Activated T-helper 17 cell treated with anti-CD3 and anti-CD28 coated beads, Interleukin-2, amount 50 U/mL, for 72 hours (primary cell): ENCODE measurements at regions not wholly inside any gene's neighbourhood (a gene's known extent, or its start where the extent isn't known, plus 50 kb on each side); places are given as distances from the start of the nearest gene placed in this dataset.

Experiments used
- ATAC-seq: fragments of 150-1000 bp; cut with Tn5 transposase; replicated peaks from 2 replicates; pipeline ENCODE4 v1.10.0; 2021; ENCODE audit warnings: mild to moderate bottlenecking, moderate library complexity
- H3K27ac Mint-ChIP-seq: one replicate; pipeline ENCODE4 v1.8.0; 2022; ENCODE audit warnings: mixed read lengths
- H3K27me3 Mint-ChIP-seq: one replicate; pipeline ENCODE4 v1.8.0; 2022; ENCODE audit warnings: mixed read lengths
- H3K36me3 Mint-ChIP-seq: one replicate; pipeline ENCODE4 v1.8.0; 2022; ENCODE audit warnings: low read depth, mild to moderate bottlenecking, mixed read lengths
- H3K4me1 Mint-ChIP-seq: one replicate; pipeline ENCODE4 v1.8.0; 2022; ENCODE audit warnings: mixed read lengths
- H3K4me3 Mint-ChIP-seq: one replicate; pipeline ENCODE4 v1.8.0; 2022; ENCODE audit warnings: mild to moderate bottlenecking, mixed read lengths
- H3K9me3 Mint-ChIP-seq: one replicate; pipeline ENCODE4 v1.8.0; 2022; ENCODE audit warnings: mixed read lengths

DNA sequence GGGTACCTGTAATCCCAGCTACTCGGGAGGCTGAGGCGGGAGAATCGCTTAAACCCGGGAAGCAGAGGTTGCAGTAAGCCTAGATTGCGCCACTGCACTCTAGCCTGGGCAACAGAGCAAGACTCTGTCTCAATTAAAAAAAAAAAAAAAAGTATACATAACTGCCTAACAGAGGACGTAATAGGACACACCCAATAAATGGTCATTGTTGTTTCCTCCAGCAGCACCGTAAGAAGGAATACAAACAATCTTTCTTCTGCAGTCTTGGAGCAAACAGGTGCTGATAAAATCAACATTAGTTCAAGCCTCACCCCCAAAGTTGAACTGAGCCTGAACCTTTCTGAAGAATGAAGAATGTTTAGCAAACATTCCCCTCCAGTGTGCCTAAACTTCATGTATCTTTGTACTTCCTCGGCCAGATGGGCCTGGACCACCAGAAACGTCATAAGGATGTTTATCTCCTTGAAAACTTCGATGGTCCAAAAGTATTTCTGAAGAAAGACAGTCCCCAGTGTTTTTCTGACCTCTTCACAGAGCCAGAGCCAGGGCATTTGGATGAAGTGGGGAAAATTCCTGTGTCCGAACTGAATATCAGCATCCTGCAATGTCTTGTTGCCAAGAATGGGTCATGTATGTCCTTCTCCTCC is 136.8 kb upstream of the F3 start:
- Mint-ChIP-seq H3K4me3 (no peak overlapping the region), H3K27me3 (peaks cover 9% of the 10 kb centered on the region), H3K9me3 (no peaks in the 10 kb centered on the region), H3K36me3 (no peaks in the 10 kb centered on the region), H3K27ac (no peak overlapping the region), H3K4me1 (no peaks in the 10 kb centered on the region)
- no peak for ATAC-seq

DNA sequence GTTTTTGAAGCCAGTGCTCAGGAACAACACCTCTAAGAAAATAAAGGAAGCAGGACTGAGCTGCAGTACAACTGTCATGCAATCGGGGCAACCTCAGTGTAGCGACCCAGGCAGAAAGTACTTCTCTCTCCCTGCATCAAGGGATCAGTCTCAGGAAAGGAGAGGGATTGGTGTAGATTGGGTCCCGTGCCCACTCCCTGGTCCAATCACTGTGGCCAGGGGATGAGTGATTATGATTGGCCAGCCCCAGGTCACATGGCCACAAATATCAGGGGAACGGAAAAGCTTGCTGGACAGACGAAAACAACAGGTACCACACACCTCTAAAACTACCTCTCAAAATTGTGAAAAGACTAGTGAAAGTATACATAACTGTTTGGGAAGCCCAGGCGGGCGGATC is 136.2 kb upstream of the F3 start:
- H3K27me3 Mint-ChIP-seq = peaks cover 9% of the 10 kb centered on the region
- ATAC-seq = no peak
- H3K9me3 Mint-ChIP-seq = no peaks in the 10 kb centered on the region
- no peak overlapping the region for H3K27ac Mint-ChIP-seq
- H3K4me1 Mint-ChIP-seq = no peaks in the 10 kb centered on the region
- H3K36me3 Mint-ChIP-seq = no peaks in the 10 kb centered on the region
- H3K4me3 Mint-ChIP-seq = no peak overlapping the region

DNA sequence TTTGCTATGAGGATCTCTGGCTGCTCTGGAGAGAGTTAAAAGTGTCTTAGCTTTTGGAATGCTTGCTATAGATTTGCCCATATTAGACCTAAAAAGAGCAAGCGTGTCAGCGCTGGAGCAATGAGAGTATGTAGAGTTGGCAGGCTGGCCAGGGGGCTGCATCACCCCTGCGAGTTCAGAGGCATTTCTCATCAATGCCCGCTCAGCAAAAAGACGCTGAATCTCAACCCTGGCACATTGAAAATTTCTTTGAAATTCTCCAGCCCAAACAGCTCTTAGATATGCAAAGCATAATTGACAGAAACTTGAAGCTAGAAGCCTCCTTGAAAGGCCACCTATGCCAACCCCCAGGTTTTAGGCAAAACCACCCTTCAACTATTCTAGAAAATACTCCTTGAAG is 135.5 kb upstream of the F3 start:
- H3K4me3 Mint-ChIP-seq = no peak overlapping the region
- no peak overlapping the region for H3K27ac Mint-ChIP-seq
- H3K4me1 Mint-ChIP-seq = no peaks in the 10 kb centered on the region
- no peaks in the 10 kb centered on the region for H3K9me3 Mint-ChIP-seq
- H3K27me3 Mint-ChIP-seq = peaks cover 6% of the 10 kb centered on the region
- H3K36me3 Mint-ChIP-seq = no peaks in the 10 kb centered on the region
- ATAC-seq = no peak

DNA sequence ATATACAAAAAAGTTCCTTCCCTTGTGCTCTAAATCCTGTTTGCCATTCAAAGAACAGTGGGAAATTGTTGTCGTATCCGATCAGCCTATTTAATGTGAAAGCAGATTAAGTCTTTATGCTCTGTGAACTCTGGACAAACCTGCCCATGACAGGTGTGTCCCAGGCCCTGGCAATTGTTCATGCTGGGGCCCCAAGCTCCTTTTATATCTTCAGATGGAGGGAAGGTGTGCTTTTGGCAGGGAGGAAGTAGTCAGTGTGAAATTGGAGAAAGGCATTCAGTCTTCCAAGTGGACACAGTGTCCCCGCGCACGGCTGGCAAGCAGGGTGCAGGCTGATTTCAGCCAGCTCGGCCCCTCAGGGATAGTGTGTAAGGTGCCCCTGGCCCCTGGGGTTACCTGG is 135.1 kb upstream of the F3 start:
- no peaks in the 10 kb centered on the region for H3K36me3 Mint-ChIP-seq
- no peaks in the 10 kb centered on the region for H3K4me1 Mint-ChIP-seq
- no peak overlapping the region for H3K27ac Mint-ChIP-seq
- H3K9me3 Mint-ChIP-seq = no peaks in the 10 kb centered on the region
- ATAC-seq = no peak
- no peak overlapping the region for H3K4me3 Mint-ChIP-seq
- peaks cover 4% of the 10 kb centered on the region for H3K27me3 Mint-ChIP-seq

DNA sequence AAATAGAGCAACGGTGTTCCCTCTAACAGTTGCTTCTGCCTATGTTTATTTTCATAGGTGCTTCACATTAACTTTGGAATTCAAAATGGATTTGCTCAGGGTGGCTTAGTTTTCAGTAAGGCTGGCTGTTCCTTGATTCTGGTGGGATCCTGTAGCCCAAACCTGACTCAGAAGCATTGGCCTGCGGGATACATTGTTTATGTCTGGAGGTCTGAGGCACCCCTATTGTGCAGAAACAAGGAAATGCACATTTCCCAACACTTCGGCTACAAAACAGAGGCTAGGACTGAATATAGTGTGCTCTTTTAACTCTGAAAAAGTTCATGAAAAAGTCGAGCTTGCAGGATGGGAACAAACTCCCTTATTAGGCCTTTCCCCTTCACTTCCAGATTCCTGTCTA is 133.8 kb upstream of the F3 start:
- Mint-ChIP-seq H3K27me3 (peaks cover 3% of the 10 kb centered on the region), H3K4me1 (no peaks in the 10 kb centered on the region), H3K27ac (no peak overlapping the region), H3K4me3 (no peak overlapping the region), H3K9me3 (no peaks in the 10 kb centered on the region), H3K36me3 (no peaks in the 10 kb centered on the region)
- no peak for ATAC-seq

DNA sequence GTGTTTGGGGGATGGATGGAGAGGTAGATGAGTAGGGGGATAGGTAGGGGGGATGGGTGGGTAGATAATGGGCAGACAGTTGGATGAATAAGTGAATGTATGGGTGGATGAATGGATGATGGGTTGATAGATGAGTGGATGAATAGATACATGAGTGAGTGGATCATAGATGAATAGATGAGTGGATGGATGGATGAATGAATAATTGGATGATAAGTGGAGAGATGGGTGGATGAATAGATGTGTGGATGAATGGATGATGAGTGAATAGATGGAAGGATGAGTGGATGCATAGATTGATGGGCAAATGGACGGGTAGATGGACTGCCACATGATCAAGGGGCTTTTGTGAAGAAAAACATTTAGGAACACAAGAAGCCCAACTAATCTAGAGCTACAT is 133.3 kb upstream of the F3 start:
- Mint-ChIP-seq H3K36me3 (no peaks in the 10 kb centered on the region), H3K4me3 (no peak overlapping the region)

DNA sequence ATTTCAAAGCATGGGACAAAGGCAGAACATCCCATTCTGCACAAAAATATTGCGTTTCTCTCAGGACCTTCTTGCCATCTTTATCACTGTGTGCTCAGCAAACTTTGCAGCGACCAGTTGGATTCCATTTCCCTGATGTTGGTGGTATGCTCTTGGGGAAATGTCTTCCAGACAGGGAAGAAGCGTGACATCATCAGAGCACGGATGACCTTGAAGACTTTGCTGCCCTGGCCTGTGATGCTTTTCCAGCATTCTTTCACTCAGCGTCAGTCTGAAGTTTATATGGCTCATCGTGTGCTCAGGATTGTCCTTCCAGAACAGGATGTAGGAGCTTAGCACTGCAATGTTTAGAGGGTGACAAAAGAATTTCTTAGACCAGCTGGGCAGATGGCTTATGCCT is 131.4 kb upstream of the F3 start:
- no peak overlapping the region for H3K4me3 Mint-ChIP-seq
- no peak for ATAC-seq

More for the DNA sequence above, 133.3 kb upstream of the F3 start:
- H3K27ac Mint-ChIP-seq = no peak overlapping the region
- peaks cover 3% of the 10 kb centered on the region for H3K27me3 Mint-ChIP-seq
- ATAC-seq = no peak
- no peaks in the 10 kb centered on the region for H3K4me1 Mint-ChIP-seq
- H3K9me3 Mint-ChIP-seq = no peaks in the 10 kb centered on the region

DNA sequence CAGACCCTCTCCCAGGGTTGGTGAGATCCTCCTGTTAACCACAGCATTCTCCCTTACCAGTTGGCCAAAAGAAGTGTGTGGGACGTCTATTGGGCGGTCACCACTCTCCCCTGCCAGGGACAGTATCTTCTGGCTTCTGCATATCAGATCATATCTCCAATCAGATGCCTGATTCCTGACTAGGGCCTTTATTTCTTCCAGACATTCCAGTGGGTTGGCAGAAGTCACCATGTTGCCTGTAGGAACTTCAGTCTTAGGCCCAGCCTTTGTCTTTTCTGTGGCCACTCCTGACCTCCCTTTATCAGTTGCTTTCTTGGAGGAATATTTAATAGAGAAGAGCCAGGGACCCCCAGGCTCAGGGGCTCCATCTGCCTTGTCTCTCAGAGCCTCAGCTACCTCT is 130.4 kb upstream of the F3 start:
- Mint-ChIP-seq H3K27me3 (peaks cover 6% of the 10 kb centered on the region), H3K4me1 (no peaks in the 10 kb centered on the region), H3K27ac (no peak overlapping the region), H3K9me3 (no peaks in the 10 kb centered on the region), H3K36me3 (no peaks in the 10 kb centered on the region), H3K4me3 (no peak overlapping the region)
- ATAC-seq = no peak

More for the DNA sequence above, 131.4 kb upstream of the F3 start:
- Mint-ChIP-seq H3K4me1 (no peaks in the 10 kb centered on the region), H3K9me3 (no peaks in the 10 kb centered on the region), H3K27me3 (peaks cover 3% of the 10 kb centered on the region), H3K27ac (no peak overlapping the region), H3K36me3 (no peaks in the 10 kb centered on the region)

DNA sequence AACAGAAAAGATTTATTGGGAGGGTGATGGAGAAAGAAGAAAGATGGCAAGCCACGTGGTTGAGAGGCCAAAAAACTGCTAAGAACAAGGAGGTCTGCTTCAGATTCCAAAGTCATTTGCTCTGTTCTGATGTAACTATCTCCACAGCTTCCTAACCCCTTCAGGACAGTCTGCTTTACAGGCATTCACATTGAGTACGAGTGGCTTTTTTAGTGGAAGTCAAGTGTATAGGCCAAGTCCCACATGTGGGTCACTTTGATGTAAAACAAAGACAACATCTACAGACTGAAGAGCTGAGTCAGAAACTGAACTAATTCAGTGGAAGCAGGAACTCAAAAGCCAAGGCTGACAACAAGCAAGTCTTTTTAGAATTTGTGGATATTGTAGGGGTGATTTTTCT is 128.7 kb upstream of the F3 start:
- no peak overlapping the region for H3K4me3 Mint-ChIP-seq
- peaks cover 3% of the 10 kb centered on the region for H3K27me3 Mint-ChIP-seq
- no peaks in the 10 kb centered on the region for H3K9me3 Mint-ChIP-seq
- H3K36me3 Mint-ChIP-seq = no peaks in the 10 kb centered on the region
- no peaks in the 10 kb centered on the region for H3K4me1 Mint-ChIP-seq
- H3K27ac Mint-ChIP-seq = no peak overlapping the region
- ATAC-seq = no peak

DNA sequence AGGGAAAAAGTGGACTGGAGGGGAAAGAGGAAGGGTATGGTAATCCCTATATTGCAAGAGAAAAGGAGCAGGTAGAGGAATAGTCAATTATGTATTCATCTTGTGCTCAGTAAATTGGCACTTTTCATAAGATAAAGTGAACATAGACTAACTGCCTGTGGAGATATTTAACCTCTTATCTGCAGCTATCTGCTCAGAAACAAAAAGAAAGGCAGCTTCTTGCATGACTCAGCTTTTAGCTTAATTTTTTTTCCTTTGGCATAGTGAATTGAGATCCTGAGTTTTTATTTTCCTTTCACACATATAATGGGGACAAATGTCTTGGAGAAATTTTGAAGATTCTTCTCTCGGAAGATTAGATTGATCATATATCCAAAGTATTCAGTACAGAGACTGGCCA is 127.6 kb upstream of the F3 start:
- H3K27me3 Mint-ChIP-seq = peaks cover 7% of the 10 kb centered on the region
- H3K36me3 Mint-ChIP-seq = no peaks in the 10 kb centered on the region
- no peak overlapping the region for H3K4me3 Mint-ChIP-seq
- no peak overlapping the region for H3K27ac Mint-ChIP-seq
- H3K9me3 Mint-ChIP-seq = no peaks in the 10 kb centered on the region
- no peaks in the 10 kb centered on the region for H3K4me1 Mint-ChIP-seq
- ATAC-seq = no peak

DNA sequence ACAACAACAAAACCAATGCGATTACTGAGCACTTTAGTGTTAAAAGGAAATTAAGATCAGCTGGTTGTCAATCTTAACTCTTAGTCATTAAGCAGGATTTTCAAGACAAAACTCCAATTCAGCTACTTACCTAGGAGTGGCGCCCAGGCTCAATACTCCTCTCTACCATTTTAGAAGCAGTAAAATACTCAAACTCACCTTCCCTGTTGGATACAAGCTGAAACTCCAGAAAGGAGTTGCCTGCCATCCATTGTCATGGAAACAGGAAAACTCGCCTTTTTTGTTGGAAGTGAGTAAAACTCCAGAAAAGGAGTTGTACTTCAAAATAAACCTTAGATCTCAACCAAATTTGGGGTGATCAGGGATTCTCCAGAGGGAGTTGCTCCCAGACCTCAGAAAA is 127.0 kb upstream of the F3 start:
- H3K36me3 Mint-ChIP-seq = no peaks in the 10 kb centered on the region
- no peaks in the 10 kb centered on the region for H3K4me1 Mint-ChIP-seq
- H3K4me3 Mint-ChIP-seq = no peak overlapping the region
- H3K9me3 Mint-ChIP-seq = no peaks in the 10 kb centered on the region
- no peak for ATAC-seq
- no peak overlapping the region for H3K27ac Mint-ChIP-seq
- H3K27me3 Mint-ChIP-seq = peaks cover 7% of the 10 kb centered on the region

DNA sequence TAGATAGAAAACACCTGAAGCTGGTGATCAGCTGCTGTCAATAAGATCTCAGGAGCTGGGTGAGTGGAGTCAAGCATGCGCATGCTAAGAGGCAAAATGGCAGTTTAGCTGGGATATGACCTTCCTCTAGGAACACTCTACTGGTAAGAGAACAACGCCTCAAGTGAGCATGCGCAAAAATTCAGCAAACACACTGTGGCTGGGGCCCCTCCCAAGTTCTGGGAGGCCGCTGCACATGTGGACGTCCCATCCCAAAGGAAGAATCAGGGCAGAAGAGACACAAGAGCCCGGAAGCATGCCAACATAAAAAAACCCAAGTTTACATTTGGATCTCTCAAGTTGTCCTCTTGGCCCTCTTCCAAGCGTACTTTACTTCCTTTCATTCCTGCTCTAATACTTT is 126.3 kb upstream of the F3 start:
- no peaks in the 10 kb centered on the region for H3K4me1 Mint-ChIP-seq

DNA sequence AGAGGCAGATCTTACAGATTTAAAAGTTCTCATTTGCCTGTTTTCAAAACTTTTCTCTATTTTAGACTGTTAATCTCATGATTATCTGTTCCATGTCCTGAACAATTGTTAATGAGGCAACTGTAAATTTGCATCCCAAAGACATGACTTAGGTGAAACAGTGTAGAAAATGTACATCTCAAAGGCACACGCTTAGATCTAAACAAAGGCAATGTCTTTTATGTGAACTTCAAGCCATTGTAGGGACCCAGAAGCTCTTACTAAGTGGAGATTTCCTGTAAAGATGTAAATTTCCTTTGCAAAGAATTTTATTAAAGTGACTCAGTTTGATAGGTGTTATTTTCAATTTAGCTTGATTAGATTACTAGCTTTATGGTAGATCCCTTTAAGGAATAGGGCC is 125.2 kb upstream of the F3 start:
- Mint-ChIP-seq H3K27ac (no peak overlapping the region), H3K9me3 (no peaks in the 10 kb centered on the region), H3K4me3 (no peak overlapping the region), H3K36me3 (no peaks in the 10 kb centered on the region), H3K4me1 (no peaks in the 10 kb centered on the region), H3K27me3 (peaks cover 7% of the 10 kb centered on the region)
- no peak for ATAC-seq

More for the DNA sequence above, 126.3 kb upstream of the F3 start:
- no peak for ATAC-seq
- no peaks in the 10 kb centered on the region for H3K36me3 Mint-ChIP-seq
- H3K27ac Mint-ChIP-seq = no peak overlapping the region
- H3K4me3 Mint-ChIP-seq = no peak overlapping the region
- H3K9me3 Mint-ChIP-seq = no peaks in the 10 kb centered on the region
- peaks cover 7% of the 10 kb centered on the region for H3K27me3 Mint-ChIP-seq

DNA sequence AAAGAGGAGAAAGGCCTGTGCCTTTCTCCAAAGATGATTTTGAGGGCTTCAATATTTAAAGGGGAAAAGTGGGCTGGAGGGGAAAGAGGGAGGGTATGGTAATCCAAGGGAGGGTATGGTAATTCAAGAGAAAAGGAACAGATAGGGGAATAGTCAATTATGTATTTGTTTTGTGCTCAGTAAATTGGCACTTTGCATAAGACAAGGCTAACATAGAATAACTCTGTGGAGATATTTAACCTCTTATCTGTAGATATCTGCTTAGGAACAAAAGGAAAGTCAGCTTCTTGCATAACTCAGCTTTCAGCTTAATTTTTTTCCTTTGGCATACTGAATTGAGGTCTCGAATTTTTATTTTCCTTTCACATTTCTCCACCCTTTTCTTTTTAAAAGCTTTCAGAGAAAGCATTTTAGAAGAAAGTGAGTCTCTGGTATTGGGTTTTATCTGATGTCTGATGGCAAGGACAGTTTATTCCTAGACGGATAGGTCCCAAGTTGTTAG is 119.9 kb upstream of the F3 start:
- H3K27me3 Mint-ChIP-seq = peaks cover 3% of the 10 kb centered on the region
- no peaks in the 10 kb centered on the region for H3K9me3 Mint-ChIP-seq
- H3K27ac Mint-ChIP-seq = no peak overlapping the region
- H3K36me3 Mint-ChIP-seq = no peaks in the 10 kb centered on the region
- no peak for ATAC-seq
- H3K4me3 Mint-ChIP-seq = no peak overlapping the region
- no peaks in the 10 kb centered on the region for H3K4me1 Mint-ChIP-seq

DNA sequence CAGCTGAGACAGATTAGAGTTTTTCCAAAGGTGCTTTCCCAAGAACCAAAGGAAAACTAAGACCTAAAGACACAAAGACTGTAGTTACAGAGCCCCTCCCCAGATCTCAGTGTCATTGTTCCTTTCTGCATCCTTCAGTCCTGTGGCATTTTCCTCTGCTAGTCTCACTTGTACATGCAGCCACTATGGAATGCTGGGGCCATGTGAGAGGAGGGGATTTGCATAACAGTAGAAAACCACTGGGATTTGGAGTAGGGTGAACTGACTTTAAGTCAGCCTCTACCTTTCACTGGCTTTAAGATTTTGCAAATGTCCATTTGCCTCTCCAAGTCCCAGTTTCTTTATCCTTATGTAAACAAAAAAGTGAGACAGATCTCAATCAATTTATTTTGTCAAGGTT is 119.4 kb upstream of the F3 start:
- Mint-ChIP-seq H3K4me3 (no peak overlapping the region), H3K27me3 (peaks cover 3% of the 10 kb centered on the region), H3K4me1 (no peaks in the 10 kb centered on the region), H3K36me3 (no peaks in the 10 kb centered on the region), H3K9me3 (no peaks in the 10 kb centered on the region), H3K27ac (no peak overlapping the region)
- ATAC-seq = no peak

DNA sequence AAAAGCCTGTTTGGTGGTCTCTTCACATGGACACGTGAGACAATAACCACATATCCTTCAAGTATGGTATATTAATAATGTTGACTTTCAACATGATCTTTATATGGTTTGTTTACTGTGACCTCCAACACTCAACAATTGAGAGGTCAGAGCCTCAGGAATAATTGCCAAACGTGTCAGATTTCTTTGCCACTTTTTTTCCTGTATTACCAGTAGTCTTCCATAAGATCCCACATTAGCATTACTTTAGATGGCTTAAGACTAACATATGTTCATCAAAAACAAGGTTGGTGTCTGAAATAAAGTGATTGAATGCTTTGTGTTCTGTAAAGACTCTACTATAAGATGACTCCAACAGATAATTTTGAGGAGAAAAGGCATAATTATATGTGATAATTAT is 118.7 kb upstream of the F3 start:
- Mint-ChIP-seq H3K27ac (no peak overlapping the region), H3K9me3 (no peaks in the 10 kb centered on the region), H3K4me3 (no peak overlapping the region), H3K27me3 (peaks cover 3% of the 10 kb centered on the region), H3K4me1 (no peaks in the 10 kb centered on the region), H3K36me3 (no peaks in the 10 kb centered on the region)
- ATAC-seq = no peak
